Ascending aorta (tissue), 2 donors: ENCODE measurements at regions not wholly inside any gene's neighbourhood (a gene's known extent, or its start where the extent isn't known, plus 50 kb on each side); places are given as distances from the start of the nearest gene placed in this dataset.
"Not testable (repeated sequence)": the region's sequence is repeated elsewhere in the genome, so short reads cannot be mapped to it uniquely, and the experiment has no call there.

ENCODE experiments used
- DNase-seq, 2 donors: peaks; one replicate each; pipeline ENCODE4 v3.0.0-alpha.2; 2019; ENCODE audit warnings: low spot score in 2 of 2
- H3K27ac ChIP-seq, 2 donors: fragments of 200-600 bp; sonication (generic); one replicate each; pipeline ENCODE4 v1.5.1; 2016 to 2017; ENCODE audit warnings: mild to moderate bottlenecking in 1 of 2
- H3K27me3 ChIP-seq: fragments of 200-600 bp; sonication (generic); one replicate; pipeline ENCODE4 v1.5.1; 2017
- H3K36me3 ChIP-seq, 2 donors: fragments of 200-600 bp; sonication (generic); one replicate each; pipeline ENCODE4 v1.5.1; 2016
- H3K4me1 ChIP-seq, 2 donors: fragments of 200-600 bp; sonication (generic); one replicate each; pipeline ENCODE4 v1.5.1; 2016 to 2017; ENCODE audit warnings: mild to moderate bottlenecking in 1 of 2
- H3K4me3 ChIP-seq, 2 donors: fragments of 200-600 bp; sonication (generic); one replicate each; pipeline ENCODE4 v1.5.1; 2016 to 2017; ENCODE audit warnings: mild to moderate bottlenecking in 1 of 2
- H3K9me3 ChIP-seq, 2 donors: fragments of 200-600 bp; sonication (generic); one replicate each; pipeline ENCODE4 v1.5.1; 2016
- intact Hi-C: fragments of 100-400 bp; cut with DNase I; formaldehyde crosslinking; loops from one replicate; pipeline ENCODE4 v1.15.1; 2023
- TF ChIP-seq, protein P1 (sequence below), 3 experiments: fragments of 200-600 bp in 2 of 3; fragments of 450-650 bp in 1 of 3; sonication (generic) in 2 of 3; IDR thresholded peaks; one replicate each; pipeline ENCODE4 v1.5.1; 2016 to 2019; ENCODE audit warnings: antibody characterized with exemption in 3 of 3, mild to moderate bottlenecking in 1 of 3, moderate library complexity in 1 of 3

- TF ChIP-seq, protein P1, sequence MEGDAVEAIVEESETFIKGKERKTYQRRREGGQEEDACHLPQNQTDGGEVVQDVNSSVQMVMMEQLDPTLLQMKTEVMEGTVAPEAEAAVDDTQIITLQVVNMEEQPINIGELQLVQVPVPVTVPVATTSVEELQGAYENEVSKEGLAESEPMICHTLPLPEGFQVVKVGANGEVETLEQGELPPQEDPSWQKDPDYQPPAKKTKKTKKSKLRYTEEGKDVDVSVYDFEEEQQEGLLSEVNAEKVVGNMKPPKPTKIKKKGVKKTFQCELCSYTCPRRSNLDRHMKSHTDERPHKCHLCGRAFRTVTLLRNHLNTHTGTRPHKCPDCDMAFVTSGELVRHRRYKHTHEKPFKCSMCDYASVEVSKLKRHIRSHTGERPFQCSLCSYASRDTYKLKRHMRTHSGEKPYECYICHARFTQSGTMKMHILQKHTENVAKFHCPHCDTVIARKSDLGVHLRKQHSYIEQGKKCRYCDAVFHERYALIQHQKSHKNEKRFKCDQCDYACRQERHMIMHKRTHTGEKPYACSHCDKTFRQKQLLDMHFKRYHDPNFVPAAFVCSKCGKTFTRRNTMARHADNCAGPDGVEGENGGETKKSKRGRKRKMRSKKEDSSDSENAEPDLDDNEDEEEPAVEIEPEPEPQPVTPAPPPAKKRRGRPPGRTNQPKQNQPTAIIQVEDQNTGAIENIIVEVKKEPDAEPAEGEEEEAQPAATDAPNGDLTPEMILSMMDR (IDR thresholded peaks at IDR 0.05), result no peak
- Histone ChIP-seq H3K27ac (no peak overlapping the region), H3K36me3 (no peaks in the 10 kb centered on the region), H3K4me3 (no peak overlapping the region), H3K4me1 (no peaks in the 10 kb centered on the region), H3K9me3 (no peaks in the 10 kb centered on the region), H3K27me3 (no peaks in the 10 kb centered on the region)
- intact Hi-C loops, result no loop called here
- DNase-seq, result no peak
Observed at GRCh38 chr2:84126530-84126929, 332.6 kb downstream of the SUCLG1 start.

DNA sequence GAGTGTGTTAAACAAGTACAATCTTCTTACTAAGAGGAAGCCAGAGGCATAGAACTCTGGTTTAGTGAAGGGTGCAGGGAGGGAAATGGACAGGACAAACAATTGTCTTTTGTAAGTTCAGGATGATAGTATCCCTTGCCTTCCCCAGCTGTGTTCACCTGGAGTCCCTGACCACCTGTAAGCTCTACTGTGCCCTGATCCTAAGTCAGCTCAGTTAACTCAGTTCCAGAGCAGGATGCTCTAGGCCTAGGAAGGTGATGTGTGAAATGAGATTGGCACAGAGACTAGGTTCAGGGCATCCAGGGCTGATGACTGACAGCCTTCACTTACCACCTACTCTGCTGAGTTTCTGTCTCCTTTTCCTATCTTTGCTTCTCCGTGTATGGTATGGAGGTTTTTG, 333.0 kb downstream of the SUCLG1 start:
- Histone ChIP-seq H3K4me1 (no peaks in the 10 kb centered on the region), H3K27ac (no peak overlapping the region), H3K36me3 (no peaks in the 10 kb centered on the region), H3K4me3 (no peak overlapping the region), H3K9me3 (no peaks in the 10 kb centered on the region), H3K27me3 (no peaks in the 10 kb centered on the region)
- TF ChIP-seq, protein P1 (IDR thresholded peaks at IDR 0.05), result no peak
- no peak for DNase-seq
- intact Hi-C loops, result no loop called here

- H3K27me3 ChIP-seq, result no peaks in the 10 kb centered on the region
- H3K4me1 ChIP-seq, result no peaks in the 10 kb centered on the region
- intact Hi-C loops, result no loop called here
- no peak overlapping the region for H3K4me3 ChIP-seq
- no peak for DNase-seq
- TF ChIP-seq, protein P1 (IDR thresholded peaks at IDR 0.05), result no peak
- no peak overlapping the region for H3K27ac ChIP-seq
- H3K36me3 ChIP-seq, result no peaks in the 10 kb centered on the region
- peaks cover 0 to 6% of the 10 kb centered on the region in 2 donors for H3K9me3 ChIP-seq
Observed at GRCh38 chr2:84116143-84116542, 342.9 kb downstream of the SUCLG1 start.

DNA sequence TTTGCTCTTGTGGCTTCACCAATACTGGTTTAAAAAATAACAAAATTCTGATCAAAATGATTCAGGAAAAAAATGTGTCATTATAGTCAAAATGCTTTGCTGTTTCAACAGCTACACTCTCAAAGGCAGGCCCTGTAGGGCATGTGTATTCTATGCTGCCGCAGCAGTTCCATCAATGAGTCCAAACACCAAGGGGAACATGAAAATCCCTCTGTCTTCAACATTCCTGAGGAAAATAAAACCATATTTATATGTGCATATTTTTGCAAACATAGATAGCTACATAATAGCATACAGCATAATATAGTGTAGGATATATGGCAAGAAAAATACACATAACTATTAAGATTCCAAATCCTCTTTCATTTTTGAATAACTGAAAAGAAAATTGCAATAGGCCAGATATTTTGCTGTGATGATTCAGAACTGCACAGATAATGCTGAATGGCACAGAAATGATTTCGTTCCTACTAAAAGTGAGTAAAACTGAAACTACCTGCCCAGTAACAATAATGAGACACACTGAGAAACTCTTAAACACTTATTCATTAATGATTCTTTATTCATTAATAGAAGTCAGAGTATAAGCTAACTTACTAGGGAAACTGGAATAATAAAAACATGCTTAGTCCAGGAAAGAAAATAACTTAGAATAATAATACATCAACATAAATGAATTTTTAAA, 343.8 kb downstream of the SUCLG1 start:
- Histone ChIP-seq H3K4me1 (no peaks in the 10 kb centered on the region), H3K27me3 (no peaks in the 10 kb centered on the region), H3K27ac (no peak overlapping the region), H3K36me3 (no peaks in the 10 kb centered on the region), H3K4me3 (no peak overlapping the region), H3K9me3 (peaks cover 0 to 6% of the 10 kb centered on the region in 2 donors)
- no peak for DNase-seq
- intact Hi-C loops, result no loop called here
- TF ChIP-seq, protein P1 (IDR thresholded peaks at IDR 0.05), result no peak

DNA sequence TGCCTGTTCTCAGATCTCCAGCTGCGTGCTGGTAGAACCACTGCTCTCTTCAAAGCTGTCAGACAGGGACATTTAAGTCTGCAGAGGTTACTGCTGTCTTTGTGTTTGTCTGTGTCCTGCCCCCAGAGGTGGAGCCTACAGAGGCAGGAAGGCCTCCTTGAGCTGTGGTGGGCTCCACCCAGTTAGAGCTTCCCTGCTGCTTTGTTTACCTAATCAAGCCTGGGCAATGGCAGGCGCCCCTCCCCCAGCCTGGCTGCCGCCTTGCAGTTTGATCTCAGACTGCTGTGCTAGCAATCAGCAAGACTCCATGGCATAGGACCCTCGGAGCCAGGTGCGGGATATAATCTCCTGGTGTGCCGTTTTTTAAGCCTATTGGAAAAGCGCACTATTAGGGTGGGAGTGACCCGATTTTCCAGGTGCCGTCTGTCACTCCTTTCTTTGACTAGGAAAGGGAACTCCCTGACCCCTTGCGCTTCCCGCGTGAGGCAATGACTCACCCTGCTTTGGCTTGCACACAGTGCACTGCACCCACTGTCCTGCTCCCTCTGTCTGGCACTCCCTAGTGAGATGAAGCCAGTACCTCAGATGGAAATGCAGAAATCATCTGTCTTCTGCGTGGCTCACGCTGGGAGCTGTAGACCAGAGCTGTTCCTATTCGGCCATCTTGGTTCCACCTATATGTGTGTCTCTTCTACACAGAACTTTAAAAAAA, 355.1 kb downstream of the SUCLG1 start:
- H3K4me1 ChIP-seq, H3K9me3 ChIP-seq, H3K27me3 ChIP-seq, H3K4me3 ChIP-seq, intact Hi-C loops, H3K27ac ChIP-seq, DNase-seq, H3K36me3 ChIP-seq: not testable (repeated sequence)

DNA sequence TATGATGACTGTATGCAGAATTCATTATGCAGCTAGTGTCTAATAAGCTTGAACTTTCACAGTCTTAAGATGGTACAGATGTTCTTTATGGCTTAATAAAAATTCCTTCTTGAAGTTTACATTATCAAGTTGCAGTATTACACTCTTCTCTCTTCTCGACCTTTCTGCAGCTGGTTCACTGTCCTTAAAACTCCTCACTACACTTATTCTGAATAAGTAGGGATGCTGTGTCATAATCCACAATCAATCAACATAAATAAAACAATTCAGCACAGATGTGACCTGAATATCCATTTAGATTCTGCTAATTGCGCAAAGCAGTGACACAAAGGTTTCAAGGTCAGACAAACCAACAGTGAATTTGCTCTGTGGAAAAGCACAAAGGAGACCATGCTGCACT, 356.8 kb downstream of the SUCLG1 start:
- H3K9me3 ChIP-seq, result no peaks in the 10 kb centered on the region
- no peak overlapping the region for H3K4me3 ChIP-seq
- DNase-seq, result no peak
- no peak overlapping the region for H3K27ac ChIP-seq
- intact Hi-C loops, result no loop called here
- no peaks in the 10 kb centered on the region for H3K27me3 ChIP-seq
- TF ChIP-seq, protein P1 (IDR thresholded peaks at IDR 0.05), result no peak
- H3K4me1 ChIP-seq, result no peaks in the 10 kb centered on the region
- H3K36me3 ChIP-seq, result no peaks in the 10 kb centered on the region
